GM12891 (cell line): ENCODE measurements at regions not wholly inside any gene's neighbourhood (a gene's known extent, or its start where the extent isn't known, plus 50 kb on each side); places are given as distances from the start of the nearest gene placed in this dataset.

ENCODE experiments used
- DNase-seq: peaks from one replicate; pipeline ENCODE4 v3.0.0; 2011; ENCODE audit warnings: low spot score; ENCODE audit not compliant: insufficient read length
- FAIRE-seq: peaks from 2 replicates; lab custom pipeline; 2011; peaks lifted over from hg19 to GRCh38; lab: Jason Lieb, UNC
- PAX5 ChIP-seq: IDR thresholded peaks from 2 replicates; pipeline ENCODE4 v1.6.1; 2011; ENCODE audit warnings: low read length, moderate library complexity, mild to moderate bottlenecking; ENCODE audit not compliant: insufficient read depth, severe bottlenecking
- POLR2A ChIP-seq: IDR thresholded peaks from 2 replicates; pipeline ENCODE4 v1.6.1; 2011; ENCODE audit warnings: low read depth, low read length, control low read depth
- POLR2AphosphoS5 ChIP-seq: IDR thresholded peaks from 2 replicates; pipeline ENCODE4 v1.6.1; 2011; ENCODE audit warnings: low read depth, low read length, control low read depth
- POU2F2 ChIP-seq: IDR thresholded peaks from 2 replicates; pipeline ENCODE4 v1.6.1; 2011; ENCODE audit warnings: low read depth, mild to moderate bottlenecking, control low read depth, low read length, moderate library complexity
- SPI1 ChIP-seq: IDR thresholded peaks from 2 replicates; pipeline ENCODE4 v1.6.1; 2011; ENCODE audit warnings: low read depth, low read length, control low read depth
- TAF1 ChIP-seq: IDR thresholded peaks from 2 replicates; pipeline ENCODE4 v1.6.1; 2011; ENCODE audit warnings: low read depth, low read length, control low read depth

GRCh38 chr13:64272681-64273080, 2857.0 kb upstream of the PCDH20 start:
- no peak for TF ChIP-seq SPI1
- no peak for TF ChIP-seq PAX5
- TF ChIP-seq POLR2AphosphoS5: no peak
- TF ChIP-seq TAF1: no peak
- no peak for TF ChIP-seq POLR2A
- no peak for TF ChIP-seq POU2F2
- FAIRE-seq: no peak
- DNase-seq: no peak

- no peak for FAIRE-seq
These were observed 2850.4 kb upstream of the PCDH20 start for GRCh38 chr13:64266024-64266423.

DNA sequence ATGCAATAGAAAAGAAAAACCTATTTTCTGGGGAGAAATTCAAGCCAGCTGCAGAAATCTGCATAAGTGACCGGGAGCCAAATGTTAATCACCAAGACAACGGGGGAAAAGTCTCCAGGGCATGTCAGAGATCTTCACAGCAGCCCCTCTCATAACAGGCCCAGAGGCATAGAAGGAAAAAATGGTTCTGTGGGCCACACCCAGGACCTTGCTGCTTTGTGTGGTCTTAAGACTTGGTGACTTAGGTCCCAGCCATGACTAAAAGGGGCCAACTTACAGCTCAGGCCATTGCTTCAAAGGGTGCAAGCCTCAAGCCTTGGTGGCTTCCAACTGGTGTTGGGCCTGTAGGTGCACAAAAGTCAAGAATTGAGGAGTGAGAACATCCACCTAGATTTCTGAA, 2847.6 kb upstream of the PCDH20 start:
- FAIRE-seq (no peak), DNase-seq (no peak)
- no peak for TF ChIP-seq POLR2A
- no peak for TF ChIP-seq PAX5
- TF ChIP-seq TAF1: no peak
- TF ChIP-seq SPI1: no peak
- TF ChIP-seq POU2F2: no peak
- TF ChIP-seq POLR2AphosphoS5: no peak

More at GRCh38 chr13:64266024-64266423, 2850.4 kb upstream of the PCDH20 start:
- TF ChIP-seq POLR2AphosphoS5: no peak
- TF ChIP-seq SPI1: no peak
- no peak for TF ChIP-seq POU2F2
- no peak for TF ChIP-seq PAX5
- no peak for TF ChIP-seq POLR2A
- TF ChIP-seq TAF1: no peak
- no peak for DNase-seq

DNA sequence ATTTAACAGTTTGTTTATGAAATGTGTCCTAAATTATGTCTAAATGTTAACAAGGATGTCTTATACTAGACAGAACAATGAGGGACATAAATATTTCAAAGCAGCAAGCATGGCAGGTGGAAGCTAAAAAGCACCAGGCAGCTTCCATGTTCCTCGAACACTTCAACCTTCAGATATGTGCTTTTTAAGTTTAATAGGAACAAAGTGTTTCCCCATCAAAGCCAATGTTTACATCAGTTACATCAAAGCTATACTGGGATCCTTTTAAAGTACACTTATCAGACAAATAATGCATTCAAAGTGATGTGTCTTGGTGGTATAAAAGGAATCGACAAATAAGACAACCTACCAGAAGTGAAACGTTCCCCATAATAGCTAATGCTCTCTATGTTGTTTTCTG, 2841.1 kb upstream of the PCDH20 start:
- DNase-seq: no peak
- TF ChIP-seq POLR2AphosphoS5 (no peak), POU2F2 (no peak), PAX5 (no peak), TAF1 (no peak), POLR2A (no peak), SPI1 (no peak)
- no peak for FAIRE-seq

DNA sequence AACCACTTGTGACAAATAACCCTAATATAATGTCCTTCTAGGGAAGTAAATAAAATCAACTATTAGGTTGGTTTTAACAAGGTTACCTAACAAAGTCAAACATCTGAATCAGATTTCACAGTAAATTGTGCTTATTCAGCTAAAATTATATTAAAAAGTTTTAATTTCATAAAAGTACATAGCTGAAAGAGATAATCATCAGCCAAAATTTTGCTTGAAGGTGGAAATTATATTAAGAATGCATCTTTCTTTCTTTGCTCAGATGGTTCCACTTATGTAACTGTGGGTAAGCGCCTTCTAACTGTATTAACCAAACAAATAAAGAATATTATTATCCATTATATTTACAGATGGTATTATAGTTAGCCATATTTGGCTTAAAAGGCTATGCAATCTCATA, 2840.3 kb upstream of the PCDH20 start:
- no peak for DNase-seq
- TF ChIP-seq PAX5: no peak
- no peak for TF ChIP-seq POU2F2
- no peak for TF ChIP-seq POLR2AphosphoS5
- no peak for TF ChIP-seq TAF1
- no peak for TF ChIP-seq POLR2A
- no peak for TF ChIP-seq SPI1
- FAIRE-seq: no peak

DNA sequence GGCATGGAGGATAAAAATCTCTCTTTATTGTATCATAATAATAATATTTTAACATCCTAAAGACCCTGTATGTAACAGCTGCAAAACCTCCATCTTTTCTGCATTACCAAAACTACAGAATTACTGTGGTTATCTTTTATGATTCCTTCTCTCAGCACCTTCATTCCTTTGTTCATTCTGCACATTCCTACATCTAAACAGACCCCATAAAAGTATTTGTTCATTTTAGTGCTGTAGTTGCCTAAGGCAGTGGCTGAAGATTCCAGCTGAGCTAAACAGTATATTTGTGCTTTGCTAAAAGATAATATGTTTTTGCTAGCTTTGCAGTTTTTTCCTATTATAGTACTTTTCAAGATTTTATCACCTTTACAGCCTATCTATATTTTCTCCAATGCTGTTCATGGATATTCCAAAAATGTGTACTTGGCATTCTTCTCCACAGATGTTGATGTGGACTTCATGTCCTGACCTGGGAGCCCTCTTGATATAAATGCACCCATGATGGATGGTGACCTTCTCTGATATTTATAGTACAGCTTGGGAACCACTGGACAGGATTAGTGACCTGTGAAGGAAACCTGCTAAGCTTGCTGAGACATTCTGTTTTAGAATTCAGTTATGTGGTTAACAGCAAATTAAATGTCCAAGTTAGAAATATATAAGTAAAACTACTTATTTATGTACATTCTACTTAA, 2832.9 kb upstream of the PCDH20 start:
- no peak for FAIRE-seq
- DNase-seq: no peak
- TF ChIP-seq POU2F2 (no peak), TAF1 (no peak), POLR2AphosphoS5 (no peak), SPI1 (no peak), PAX5 (no peak), POLR2A (no peak)

DNA sequence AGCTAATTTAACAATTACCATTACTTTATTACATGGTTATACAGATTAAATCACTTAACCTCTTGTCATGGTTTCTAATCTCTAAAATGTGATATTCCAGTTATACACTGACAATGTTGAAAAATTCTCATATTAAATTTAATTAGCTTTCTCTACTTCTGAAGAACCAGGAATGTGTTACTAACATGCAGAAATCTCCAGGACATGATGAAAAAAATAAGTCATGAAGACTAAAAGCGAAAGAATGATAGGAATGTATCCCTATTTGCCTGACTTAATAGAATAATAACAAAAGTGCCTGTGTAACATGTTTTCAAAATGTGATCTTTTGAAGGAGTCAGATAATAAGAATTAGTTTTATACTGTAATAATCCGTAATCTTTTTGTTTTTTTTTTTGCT, 2823.7 kb upstream of the PCDH20 start:
- no peak for TF ChIP-seq TAF1
- no peak for TF ChIP-seq POU2F2
- TF ChIP-seq POLR2AphosphoS5: no peak
- TF ChIP-seq POLR2A: no peak
- TF ChIP-seq PAX5: no peak
- TF ChIP-seq SPI1: no peak
- no peak for DNase-seq
- no peak for FAIRE-seq

- FAIRE-seq (no peak), DNase-seq (no peak)
- TF ChIP-seq PAX5: no peak
- TF ChIP-seq POLR2A: no peak
- TF ChIP-seq POU2F2: no peak
- no peak for TF ChIP-seq SPI1
- no peak for TF ChIP-seq TAF1
- TF ChIP-seq POLR2AphosphoS5: no peak
These were observed 2818.6 kb upstream of the PCDH20 start for GRCh38 chr13:64234255-64234654.

DNA sequence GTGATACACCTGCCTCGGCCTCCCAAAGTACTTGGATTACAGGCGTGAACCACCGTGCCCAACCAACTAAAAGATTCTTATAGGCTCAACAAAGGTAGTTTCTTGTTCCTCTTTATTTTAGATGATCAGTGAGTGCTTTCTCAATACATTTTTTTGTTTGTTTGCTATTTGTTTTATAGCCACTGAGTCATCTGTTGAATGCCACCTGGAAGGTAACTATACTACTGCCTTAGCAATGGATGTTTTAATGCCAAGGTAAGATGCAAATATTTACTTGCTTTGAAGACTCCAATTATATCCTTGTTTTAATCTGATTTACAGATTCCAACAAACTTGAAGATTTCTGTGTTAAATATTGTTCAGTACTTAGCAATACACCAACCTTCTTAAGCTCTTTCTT, 2807.4 kb upstream of the PCDH20 start:
- TF ChIP-seq POLR2A: no peak
- TF ChIP-seq POLR2AphosphoS5: no peak
- TF ChIP-seq TAF1: no peak
- TF ChIP-seq SPI1: no peak
- no peak for TF ChIP-seq POU2F2
- no peak for TF ChIP-seq PAX5
- FAIRE-seq (no peak), DNase-seq (no peak)

- FAIRE-seq (no peak), DNase-seq (no peak)
- TF ChIP-seq PAX5 (no peak), POLR2A (no peak), TAF1 (no peak), POU2F2 (no peak), POLR2AphosphoS5 (no peak), SPI1 (no peak)
These were observed 2791.0 kb upstream of the PCDH20 start for GRCh38 chr13:64206430-64207225.
